HG02970 (cell line): ENCODE measurements at regions not wholly inside any gene's neighbourhood (a gene's known extent, or its start where the extent isn't known, plus 50 kb on each side); places are given as distances from the start of the nearest gene placed in this dataset.
"Not testable (repeated sequence)": the region's sequence is repeated elsewhere in the genome, so short reads cannot be mapped to it uniquely, and the experiment has no call there.

Source experiments
- ATAC-seq: cut with Tn5 transposase; IDR thresholded peaks from one replicate; pipeline ENCODE4 v1.9.1; 2021; ENCODE audit warnings: mild to moderate bottlenecking, moderate library complexity, moderate number of reproducible peaks; ENCODE audit not compliant: unreplicated experiment, low FRiP score

DNA sequence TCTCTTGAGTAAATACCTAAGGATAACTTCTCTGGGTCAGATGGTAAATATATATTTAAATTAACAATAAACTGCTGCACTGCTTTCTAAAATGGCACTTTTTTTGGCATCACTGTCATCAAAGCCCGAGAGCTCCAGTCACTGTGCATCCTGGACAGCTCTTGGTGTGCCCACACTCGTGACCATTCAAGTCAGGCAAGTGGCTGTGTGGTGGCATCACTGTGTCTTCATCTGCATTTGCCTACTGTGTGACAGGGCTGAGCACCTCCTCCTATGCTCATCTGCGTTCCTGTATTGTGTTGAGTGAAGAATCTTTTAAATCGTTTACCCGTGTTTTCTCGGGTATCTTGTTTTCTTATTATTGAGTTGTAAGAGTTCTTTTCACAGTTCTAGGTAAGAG is 568.1 kb upstream of the SALL3 start:
- no peak for ATAC-seq

- no peak for ATAC-seq
Observed at GRCh38 chr18:78414302-78414701, 565.3 kb upstream of the SALL3 start.

- no peak for ATAC-seq
Observed at GRCh38 chr18:78416853-78417252, 562.8 kb upstream of the SALL3 start.

DNA sequence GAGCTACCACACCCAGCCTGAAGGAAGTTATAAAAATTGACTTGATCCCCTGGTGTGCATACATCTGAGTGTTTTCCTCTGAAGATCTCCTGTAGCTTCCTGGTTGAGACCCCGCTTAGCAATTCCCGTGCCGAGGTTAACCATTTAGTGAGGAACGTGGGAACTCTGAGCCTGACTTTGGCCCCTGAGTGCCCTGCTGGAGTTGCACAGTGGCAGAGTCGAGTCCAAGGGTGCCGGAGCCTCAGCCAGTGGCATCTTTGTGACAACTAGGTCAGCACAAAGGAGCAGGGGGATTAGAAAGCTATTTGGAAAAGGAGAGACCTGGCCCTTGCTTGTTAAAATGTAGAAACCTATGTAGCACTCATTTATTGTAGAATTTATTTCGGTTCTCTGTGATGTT is 561.2 kb upstream of the SALL3 start:
- ATAC-seq: no peak

GRCh38 chr18:78419171-78419570 is 560.4 kb upstream of the SALL3 start:
- no peak for ATAC-seq

GRCh38 chr18:78420116-78420515 is 559.5 kb upstream of the SALL3 start:
- no peak for ATAC-seq

GRCh38 chr18:78421392-78421791 is 558.2 kb upstream of the SALL3 start:
- no peak for ATAC-seq

- no peak for ATAC-seq
Observed at GRCh38 chr18:78422336-78422735, 557.3 kb upstream of the SALL3 start.

GRCh38 chr18:78423811-78424210 is 555.8 kb upstream of the SALL3 start:
- no peak for ATAC-seq

- ATAC-seq: no peak
Observed at GRCh38 chr18:78424403-78425018, 555.1 kb upstream of the SALL3 start.

DNA sequence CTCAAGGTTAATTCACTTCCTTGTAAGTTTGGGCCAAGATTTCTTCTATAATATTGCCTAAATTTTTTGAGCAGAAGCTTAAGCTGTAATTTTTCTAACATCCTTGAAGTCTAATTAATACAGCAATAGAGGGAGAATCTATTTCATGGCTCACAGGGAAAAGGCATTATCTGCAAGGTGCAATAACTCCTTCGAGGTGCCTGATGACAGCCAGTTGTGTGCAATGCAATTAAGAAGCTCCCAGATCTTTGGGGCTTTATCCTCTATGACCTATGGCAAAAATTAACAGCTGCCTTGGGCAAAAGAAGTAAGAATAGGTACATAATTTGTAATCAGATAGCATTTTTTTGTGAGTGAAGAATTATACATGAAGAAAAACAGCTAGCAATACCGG is 554.6 kb upstream of the SALL3 start:
- ATAC-seq: no peak

GRCh38 chr18:78427081-78427480 is 552.5 kb upstream of the SALL3 start:
- ATAC-seq: no peak

DNA sequence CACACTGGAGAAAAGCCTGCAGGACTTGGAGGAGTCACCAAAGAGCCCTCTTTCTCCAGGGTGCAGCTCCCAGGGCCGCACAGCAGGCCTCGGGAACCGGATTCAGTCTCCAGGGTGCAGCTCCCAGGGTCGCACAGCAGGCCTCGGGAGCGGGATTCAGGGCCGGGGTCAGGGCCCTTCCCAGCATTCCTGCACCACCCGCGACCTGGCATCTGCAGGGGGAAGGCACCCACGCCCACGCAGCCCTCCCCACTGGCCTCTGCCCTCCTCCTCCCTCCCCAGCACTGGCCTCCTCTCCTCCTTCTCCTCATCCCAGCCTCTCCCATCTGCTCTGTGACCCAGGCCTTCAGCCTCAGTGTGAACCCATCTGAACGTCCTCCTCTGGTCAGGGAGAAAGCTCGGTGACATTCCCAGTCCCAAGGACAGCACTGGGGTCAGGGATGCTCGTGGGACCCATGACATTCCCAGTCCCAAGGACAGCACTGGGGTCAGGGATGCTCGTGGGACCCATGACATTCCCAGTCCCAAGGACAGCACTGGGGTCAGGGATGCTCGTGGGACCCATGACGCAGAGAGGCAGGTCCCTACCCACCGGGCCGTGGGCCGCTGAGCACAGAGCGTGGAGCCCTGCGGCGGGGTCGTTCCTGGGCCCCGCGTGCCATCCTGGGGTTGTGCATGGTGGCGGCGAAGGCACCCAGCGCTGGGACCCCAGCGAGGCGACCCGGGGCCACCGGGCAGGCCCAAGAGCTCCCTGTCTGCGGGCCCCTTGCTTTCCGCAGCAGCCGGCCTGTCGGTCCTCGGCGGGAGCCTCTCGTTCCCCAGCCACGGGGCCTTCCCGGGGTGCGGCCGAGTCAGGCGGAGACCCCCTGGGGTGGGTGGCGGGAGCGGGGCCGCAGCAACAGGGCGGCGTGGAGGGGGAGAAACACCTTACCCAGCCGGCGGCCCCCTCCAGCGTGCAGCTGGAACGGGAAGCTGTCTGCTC is 550.2 kb upstream of the SALL3 start:
- ATAC-seq: no peak

GRCh38 chr18:78430131-78430758 is 549.4 kb upstream of the SALL3 start:
- ATAC-seq: no peak

DNA sequence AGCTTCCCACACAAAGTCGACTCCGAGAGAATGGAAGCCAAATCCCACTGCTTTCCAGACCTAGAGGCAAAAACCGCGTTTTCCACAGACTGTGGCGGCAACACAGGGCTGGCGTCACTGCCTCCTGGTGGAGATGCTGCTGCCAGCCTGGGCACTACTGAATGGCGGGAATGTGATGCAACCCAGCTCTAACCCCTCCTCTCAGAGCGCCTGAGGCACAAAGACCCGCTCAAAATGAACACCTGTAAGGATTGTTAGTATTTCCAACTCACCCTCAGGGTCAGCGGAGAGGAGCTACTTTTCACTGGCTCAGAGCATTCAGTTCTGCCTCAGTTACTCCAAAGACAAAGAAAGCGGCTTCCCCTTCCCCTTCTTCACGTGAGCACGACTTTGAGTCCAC is 548.0 kb upstream of the SALL3 start:
- ATAC-seq: no peak

DNA sequence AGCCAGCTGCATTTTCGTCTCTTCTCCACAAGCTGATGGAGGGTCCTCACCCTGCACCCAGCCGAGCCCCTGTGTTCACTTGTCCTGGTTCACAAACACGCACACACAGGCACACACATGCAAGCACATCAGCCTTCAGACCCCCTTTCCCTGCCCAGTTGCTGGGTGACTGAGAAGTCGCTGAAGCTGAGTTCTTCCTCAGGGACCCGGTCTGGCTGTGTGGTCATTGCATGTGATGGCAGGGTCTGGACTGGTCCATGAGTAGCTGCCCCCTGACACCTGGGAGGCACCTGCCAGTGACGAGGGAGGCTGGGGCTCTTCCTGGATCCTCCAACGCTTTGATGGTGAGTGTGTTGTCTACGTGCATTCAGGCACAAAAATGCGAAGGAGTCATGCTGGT is 546.1 kb upstream of the SALL3 start:
- ATAC-seq: no peak

DNA sequence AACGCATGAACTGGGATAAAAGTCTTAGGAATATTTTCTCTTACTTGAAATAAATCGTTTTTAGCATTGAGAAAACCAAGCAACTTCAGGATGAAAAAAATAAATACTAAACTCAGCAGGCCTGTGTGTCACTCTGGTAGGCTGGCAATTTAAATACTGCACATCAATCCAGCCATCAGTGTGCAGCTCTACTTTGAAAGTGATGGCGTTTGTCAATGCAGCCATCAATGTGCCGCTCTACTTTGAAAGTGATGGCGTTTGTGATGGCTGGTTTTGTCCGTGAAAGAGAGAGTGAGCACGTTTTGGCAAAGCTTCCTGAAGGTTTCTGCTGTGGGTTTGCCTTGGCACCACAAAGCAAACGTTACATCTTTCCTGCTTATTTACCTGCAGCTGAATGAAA is 543.5 kb upstream of the SALL3 start:
- ATAC-seq: no peak

DNA sequence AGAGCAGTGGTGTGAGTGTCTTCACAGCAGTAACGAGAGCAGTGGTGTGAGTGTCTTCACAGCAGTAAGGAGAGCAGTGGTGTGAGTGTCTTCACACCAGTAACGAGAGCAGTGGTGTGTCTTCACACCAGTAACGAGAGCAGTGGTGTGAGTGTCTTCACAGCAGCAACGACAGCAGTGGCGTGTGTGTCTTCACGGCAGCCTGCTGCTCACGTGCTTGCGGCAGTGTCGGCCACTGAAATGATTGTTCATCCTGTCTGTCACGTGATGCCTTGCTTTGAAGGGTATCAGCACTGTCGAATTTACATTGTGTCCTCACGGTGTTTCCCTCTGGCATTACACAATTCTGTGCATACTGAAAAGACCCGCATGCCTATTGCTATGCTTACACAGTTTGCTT is 541.4 kb upstream of the SALL3 start:
- ATAC-seq: not testable (repeated sequence)

- no peak for ATAC-seq
Observed at GRCh38 chr18:78445880-78446279, 533.7 kb upstream of the SALL3 start.

DNA sequence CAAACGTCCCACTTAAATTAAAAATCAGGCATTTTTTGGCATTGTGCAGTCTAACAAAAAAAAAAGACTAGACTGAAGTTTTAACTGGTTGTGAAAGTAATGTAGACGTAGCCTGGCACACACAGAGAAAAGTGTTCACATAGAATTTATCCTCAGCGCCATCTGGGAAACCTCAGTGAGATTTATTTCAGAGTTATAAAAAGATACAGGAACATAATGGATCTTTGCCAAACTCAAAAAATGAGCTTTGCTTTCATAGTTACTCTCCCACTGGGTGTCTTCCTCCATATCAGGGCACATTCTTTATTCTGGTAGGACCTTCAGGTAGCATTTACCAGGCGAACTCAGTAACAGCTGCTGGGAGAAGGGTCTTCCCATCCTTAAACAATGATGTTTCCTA is 532.4 kb upstream of the SALL3 start:
- no peak for ATAC-seq

GRCh38 chr18:78448106-78448505 is 531.5 kb upstream of the SALL3 start:
- ATAC-seq: no peak
